G401 (cell line): ENCODE measurements at regions not wholly inside any gene's neighbourhood (a gene's known extent, or its start where the extent isn't known, plus 50 kb on each side); places are given as distances from the start of the nearest gene placed in this dataset.
A peak's percentile ranks its signal among the peaks of the same experiment; 100 is the strongest.
"Not testable (repeated sequence)": the region's sequence is repeated elsewhere in the genome, so short reads cannot be mapped to it uniquely, and the experiment has no call there.

Source experiments
- DNase-seq: peaks from one replicate; pipeline ENCODE4 v3.0.0-alpha.2; 2015; ENCODE audit warnings: low spot score
- in situ Hi-C: cut with HindIII; loops from 2 replicates; pipeline ENCODE4 v1.10.0; 2016; ENCODE audit warnings: low sequenced_read_pairs, mixed read lengths

DNA sequence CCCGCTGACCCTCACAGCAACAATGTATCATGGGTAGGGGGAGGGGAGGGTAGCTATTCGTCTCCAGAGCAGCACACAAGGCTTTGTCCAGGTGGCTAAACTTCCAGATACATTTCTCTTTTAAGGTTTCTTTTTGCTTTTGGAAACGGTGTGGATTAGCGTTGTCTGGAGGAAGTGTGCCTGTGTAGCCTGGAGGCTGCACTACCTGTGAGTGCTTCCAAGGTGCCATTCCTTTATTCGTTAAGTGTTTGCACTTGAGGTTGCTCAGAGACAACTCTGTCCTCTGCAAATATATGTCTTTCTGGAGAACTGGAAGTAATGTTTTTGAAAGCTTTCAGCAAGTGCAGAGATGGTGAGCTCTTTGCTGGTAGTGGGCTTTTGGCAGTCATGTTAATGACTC, 53.1 kb downstream of the HSFY1 start:
- DNase-seq, in situ Hi-C loops: not testable (repeated sequence)

DNA sequence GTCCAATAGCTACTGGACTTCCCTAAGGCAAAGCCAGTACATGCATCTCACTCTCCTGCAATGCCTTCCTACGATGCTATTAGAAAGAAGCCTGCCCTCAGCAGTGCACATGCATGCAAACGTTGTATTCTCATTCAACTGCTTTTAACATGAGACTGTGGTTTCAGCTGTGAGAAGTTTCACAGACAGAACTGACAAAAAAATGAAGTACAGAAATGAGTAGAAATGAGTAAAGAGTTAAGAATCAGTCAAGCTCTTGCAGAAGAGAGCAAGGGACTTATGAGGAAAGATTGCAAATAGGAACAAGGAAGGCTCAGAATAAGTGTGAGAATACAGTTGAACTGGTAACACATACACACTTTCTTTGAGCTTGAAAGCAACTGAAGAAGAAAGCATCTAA, 54.8 kb downstream of the HSFY1 start:
- in situ Hi-C loops, DNase-seq: not testable (repeated sequence)

DNA sequence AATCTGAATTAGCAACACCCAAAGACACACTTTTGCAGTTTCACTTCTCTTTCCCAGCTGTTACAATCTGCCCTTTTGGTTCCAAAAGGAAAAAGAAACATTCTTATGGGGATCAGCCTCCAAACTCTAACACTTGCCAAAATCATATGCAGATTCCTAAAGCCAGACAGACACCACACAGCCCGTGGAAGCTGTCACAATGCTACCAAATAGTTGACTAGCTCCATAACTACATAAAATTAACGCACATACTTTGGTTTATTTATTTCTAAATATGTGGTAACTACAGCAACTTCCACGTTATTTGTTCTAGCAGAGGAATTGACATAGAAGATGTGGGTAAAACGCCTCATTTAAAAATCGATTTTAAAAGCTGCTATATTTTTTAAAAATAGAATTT, 59.7 kb downstream of the HSFY1 start:
- DNase-seq, in situ Hi-C loops: not testable (repeated sequence)

DNA sequence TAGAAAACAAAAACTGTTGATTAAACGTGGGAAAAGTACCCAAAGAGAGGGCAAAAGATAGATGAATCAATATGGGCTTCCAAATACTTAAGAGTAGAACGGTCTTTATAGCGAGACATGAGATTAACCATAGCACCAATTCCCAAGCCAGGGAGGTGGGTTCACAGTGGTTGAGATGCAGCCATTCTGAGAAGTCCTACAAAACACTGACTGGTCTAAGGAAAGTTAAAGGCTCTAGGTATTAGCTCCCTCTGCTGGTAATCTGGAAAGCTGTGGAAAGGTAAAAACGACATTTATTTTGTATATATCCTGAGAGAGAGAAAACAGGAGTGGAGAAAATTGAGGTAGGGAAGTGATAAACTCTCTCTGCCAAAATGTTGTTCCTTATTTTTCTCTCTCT, 61.7 kb downstream of the HSFY1 start:
- DNase-seq, in situ Hi-C loops: not testable (repeated sequence)

DNA sequence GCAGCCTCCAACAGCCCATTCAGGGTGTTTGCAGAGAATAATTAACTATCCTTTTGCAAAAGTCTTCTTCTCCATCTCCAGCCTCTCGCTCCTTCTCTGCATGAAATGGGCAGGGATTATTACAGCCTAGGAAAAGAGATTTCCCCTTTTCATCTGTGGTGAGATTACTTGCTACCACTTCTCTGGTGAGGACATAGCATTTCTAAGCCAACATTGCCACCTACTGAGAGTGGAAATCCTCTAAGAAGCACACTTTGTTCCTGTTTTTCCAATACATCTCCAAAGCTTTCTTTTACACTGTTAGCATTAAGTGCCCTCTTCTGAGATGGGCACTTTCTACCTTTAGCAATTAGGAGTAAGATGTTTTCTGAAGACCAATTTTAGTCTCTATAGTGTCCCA, 69.3 kb downstream of the HSFY1 start:
- in situ Hi-C loops, DNase-seq: not testable (repeated sequence)

DNA sequence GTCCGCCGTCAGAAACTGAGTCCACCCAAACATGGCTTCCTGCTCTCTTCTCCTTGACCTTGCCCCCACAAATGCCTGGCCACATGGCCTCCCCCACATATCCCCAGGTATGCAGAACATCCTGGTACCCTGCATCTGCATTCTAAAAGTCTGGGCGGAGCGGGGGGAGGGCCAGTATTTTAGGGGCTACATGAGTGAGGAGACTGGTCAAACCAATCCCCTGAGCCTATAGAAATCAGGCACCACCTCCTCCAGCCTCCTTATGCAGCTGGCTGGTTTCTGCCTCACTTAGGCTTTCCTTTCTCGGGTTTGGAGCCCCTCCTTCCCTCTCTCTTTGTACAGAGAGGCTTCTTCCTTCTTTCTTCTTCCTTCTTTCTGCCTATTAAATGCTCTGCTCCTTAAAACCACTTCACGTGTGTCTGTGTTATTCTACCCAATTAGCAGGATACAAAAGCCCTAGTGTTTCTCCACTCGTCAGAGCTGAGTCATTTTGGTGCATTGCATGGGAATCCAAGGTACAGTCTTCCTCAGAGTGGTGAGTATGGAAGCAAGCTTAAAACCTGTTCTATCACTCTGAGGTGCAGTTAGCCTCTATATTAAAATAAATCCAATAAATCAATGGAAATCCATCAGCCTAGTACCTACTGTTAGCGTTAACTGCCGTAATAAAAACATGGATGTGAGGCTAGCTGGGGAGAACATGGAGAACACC, 83.4 kb downstream of the HSFY1 start:
- in situ Hi-C loops, DNase-seq: not testable (repeated sequence)

DNA sequence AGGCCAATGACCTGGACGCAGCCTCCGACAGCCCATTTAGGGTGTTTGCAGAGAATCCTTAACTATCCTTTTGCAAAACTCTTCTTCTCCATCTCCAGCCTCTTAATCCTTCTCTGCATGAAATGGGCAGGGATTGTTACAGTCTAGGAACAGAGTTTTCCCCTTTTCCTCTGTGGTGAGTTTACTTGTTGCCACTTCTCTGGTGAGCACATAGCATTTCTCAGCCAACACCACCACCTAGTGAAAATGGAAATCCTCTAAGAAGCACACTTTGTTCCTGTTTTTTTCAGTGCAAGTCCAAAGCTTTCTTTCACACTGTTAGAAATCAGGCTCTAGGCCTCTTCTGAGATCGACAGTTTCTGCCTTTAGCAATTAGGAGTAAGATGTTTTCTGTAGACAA, 84.1 kb downstream of the HSFY1 start:
- DNase-seq, in situ Hi-C loops: not testable (repeated sequence)

DNA sequence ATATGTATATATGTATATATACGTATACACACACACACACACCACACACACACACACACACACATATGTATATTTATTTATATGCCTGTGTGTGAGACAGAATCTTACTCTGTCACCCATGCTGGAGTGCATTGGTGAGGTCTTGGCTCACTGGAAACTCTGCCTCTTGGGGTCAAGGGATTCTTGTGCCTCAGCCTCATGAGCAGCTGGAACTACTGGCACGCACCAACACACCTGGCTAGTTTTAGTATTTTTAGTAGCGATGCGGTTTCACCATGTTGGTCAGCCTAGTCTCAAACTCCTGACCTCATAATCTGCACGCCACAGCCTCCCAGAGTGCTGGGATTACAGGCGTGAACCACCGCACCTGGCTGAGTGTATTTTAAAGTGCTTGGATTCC, 85.1 kb downstream of the HSFY1 start:
- DNase-seq, in situ Hi-C loops: not testable (repeated sequence)

DNA sequence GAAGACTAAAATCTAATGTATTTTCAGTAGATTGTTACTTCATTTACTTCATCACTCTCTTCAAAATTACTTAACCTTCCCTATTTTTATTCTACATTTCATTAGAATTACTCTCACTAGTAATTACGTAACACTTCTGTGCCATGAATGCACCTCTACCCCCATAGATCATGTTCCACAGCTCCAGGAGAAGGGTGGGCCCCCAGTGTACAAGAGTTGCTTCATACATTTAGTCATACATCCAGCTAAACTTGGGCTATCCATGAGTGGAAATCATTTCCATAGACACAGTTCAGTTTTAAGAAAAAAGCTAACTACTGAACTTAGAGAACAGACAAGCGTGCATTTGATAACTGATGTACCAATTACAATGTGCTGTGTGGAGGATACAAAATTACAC, 104.2 kb downstream of the HSFY1 start:
- DNase-seq, result no peak
- in situ Hi-C loops, result no loop called here

DNA sequence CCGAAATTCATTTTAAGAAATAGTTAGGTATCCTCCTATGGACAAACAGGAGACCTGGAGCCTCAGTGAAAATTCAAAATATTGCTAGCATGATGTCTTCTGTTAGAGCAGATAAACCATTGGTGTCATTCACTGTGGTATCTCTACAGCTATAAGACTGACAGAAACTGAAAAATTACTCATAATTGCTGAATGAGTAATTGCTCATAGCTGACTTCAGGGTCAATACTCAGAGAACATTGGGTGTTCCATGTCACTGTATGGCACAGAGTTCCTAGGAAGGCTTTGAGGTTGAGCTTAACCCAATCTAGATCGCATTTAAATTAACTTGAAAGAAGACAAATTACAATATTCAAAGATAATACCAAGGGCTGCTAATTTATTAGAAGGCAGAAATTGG, 109.0 kb downstream of the HSFY2 start:
- in situ Hi-C loops, result no loop called here
- no peak for DNase-seq

DNA sequence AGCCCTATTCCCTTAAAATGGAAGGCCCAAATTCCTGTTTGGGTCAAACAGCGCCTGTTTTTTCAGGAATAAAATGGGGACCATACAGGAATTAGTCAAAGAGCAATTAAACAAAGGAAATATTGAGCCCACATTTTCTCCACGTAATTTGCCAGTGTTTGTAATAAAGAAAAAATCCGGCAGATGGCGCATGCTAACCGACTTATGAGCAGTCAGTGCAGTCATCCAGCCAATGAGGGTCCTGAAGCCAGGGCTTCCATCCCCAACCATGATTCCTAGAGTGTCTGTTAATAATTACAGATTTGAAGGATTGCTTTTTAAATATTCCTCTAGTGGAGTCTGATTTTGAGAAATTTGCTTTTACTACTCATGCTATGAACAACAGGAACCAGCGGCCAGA, 103.7 kb downstream of the HSFY2 start:
- peak; percentile 21 for DNase-seq
- in situ Hi-C loops, result no loop called here

DNA sequence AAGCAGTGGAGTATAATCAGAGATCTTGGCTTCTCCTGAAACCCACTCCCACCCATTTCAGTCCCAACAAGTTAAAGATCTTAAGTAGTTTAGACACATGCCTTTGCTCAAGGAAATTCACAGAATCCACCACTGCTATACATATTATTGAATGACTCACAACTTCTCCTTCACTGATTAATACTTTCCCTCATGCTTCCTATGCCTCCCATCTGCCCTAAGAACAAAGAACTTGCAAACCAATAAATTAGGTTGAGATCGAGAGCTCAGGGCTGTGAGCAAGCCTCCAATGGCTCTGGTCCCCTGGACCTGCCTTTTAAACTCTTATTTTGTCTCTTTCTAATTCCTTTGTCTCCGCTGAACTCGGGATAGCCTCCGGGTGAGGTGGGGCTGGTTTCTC, 101.6 kb downstream of the HSFY2 start:
- DNase-seq, result no peak
- in situ Hi-C loops, result no loop called here

DNA sequence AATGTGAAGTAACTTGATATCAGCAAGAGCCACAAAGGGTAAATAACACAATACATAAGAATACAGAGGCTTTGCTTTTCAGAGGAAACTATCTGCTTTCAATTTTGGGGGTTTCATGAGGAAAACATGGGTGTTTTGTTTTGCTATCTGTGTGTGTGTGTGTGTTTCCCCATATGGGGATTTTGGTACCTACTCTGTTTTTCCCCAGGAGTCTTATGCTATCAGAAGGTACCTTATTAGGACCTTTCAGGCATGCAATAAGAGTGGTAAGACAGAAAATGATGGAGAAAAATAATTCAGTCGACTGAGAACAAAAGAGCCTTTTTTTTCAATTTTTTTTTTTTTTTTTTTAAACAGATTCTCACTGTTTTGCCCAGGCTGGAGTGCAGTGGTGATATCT, 87.5 kb downstream of the HSFY2 start:
- in situ Hi-C loops, DNase-seq: not testable (repeated sequence)

DNA sequence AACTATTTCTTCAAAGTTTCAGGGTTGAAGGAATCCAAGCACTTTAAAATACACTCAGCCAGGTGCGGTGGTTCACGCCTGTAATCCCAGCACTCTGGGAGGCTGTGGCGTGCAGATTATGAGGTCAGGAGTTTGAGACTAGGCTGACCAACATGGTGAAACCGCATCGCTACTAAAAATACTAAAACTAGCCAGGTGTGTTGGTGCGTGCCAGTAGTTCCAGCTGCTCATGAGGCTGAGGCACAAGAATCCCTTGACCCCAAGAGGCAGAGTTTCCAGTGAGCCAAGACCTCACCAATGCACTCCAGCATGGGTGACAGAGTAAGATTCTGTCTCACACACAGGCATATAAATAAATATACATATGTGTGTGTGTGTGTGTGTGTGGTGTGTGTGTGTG, 85.2 kb downstream of the HSFY2 start:
- in situ Hi-C loops, DNase-seq: not testable (repeated sequence)

DNA sequence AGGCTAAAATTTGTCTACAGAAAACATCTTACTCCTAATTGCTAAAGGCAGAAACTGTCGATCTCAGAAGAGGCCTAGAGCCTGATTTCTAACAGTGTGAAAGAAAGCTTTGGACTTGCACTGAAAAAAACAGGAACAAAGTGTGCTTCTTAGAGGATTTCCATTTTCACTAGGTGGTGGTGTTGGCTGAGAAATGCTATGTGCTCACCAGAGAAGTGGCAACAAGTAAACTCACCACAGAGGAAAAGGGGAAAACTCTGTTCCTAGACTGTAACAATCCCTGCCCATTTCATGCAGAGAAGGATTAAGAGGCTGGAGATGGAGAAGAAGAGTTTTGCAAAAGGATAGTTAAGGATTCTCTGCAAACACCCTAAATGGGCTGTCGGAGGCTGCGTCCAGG, 84.1 kb downstream of the HSFY2 start:
- DNase-seq, in situ Hi-C loops: not testable (repeated sequence)

DNA sequence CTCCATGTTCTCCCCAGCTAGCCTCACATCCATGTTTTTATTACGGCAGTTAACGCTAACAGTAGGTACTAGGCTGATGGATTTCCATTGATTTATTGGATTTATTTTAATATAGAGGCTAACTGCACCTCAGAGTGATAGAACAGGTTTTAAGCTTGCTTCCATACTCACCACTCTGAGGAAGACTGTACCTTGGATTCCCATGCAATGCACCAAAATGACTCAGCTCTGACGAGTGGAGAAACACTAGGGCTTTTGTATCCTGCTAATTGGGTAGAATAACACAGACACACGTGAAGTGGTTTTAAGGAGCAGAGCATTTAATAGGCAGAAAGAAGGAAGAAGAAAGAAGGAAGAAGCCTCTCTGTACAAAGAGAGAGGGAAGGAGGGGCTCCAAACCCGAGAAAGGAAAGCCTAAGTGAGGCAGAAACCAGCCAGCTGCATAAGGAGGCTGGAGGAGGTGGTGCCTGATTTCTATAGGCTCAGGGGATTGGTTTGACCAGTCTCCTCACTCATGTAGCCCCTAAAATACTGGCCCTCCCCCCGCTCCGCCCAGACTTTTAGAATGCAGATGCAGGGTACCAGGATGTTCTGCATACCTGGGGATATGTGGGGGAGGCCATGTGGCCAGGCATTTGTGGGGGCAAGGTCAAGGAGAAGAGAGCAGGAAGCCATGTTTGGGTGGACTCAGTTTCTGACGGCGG, 83.5 kb downstream of the HSFY2 start:
- in situ Hi-C loops, DNase-seq: not testable (repeated sequence)

DNA sequence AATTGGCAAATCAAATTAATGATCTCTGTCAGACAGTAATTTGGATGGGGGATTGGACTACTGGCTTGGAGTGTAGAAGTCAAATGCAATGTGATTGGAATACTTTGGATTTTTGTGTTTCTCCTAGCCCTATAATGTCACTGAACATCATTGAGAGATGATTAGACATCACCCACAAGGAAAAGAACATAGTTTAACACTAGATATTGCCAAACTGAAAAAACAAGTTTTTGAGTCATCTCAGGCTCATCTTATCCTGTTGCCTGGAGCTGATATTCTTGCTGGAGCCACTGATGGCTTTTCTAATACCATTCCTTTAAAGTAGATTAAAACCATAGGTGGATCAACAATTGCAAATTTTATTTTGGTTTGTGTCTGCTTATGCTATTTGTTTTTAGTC, 76.7 kb downstream of the HSFY2 start:
- DNase-seq, in situ Hi-C loops: not testable (repeated sequence)

DNA sequence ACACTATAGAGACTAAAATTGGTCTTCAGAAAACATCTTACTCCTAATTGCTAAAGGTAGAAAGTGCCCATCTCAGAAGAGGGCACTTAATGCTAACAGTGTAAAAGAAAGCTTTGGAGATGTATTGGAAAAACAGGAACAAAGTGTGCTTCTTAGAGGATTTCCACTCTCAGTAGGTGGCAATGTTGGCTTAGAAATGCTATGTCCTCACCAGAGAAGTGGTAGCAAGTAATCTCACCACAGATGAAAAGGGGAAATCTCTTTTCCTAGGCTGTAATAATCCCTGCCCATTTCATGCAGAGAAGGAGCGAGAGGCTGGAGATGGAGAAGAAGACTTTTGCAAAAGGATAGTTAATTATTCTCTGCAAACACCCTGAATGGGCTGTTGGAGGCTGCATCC, 69.3 kb downstream of the HSFY2 start:
- in situ Hi-C loops, result not testable (repeated sequence)

DNA sequence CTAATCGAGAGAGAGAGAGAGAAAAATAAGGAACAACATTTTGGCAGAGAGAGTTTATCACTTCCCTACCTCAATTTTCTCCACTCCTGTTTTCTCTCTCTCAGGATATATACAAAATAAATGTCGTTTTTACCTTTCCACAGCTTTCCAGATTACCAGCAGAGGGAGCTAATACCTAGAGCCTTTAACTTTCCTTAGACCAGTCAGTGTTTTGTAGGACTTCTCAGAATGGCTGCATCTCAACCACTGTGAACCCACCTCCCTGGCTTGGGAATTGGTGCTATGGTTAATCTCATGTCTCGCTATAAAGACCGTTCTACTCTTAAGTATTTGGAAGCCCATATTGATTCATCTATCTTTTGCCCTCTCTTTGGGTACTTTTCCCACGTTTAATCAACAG, 61.8 kb downstream of the HSFY2 start:
- DNase-seq, in situ Hi-C loops: not testable (repeated sequence)

More for the DNA sequence above, 69.3 kb downstream of the HSFY2 start:
- DNase-seq, result not testable (repeated sequence)

DNA sequence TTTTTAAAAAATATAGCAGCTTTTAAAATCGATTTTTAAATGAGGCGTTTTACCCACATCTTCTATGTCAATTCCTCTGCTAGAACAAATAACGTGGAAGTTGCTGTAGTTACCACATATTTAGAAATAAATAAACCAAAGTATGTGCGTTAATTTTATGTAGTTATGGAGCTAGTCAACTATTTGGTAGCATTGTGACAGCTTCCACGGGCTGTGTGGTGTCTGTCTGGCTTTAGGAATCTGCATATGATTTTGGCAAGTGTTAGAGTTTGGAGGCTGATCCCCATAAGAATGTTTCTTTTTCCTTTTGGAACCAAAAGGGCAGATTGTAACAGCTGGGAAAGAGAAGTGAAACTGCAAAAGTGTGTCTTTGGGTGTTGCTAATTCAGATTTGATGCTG, 59.8 kb downstream of the HSFY2 start:
- DNase-seq, in situ Hi-C loops: not testable (repeated sequence)

DNA sequence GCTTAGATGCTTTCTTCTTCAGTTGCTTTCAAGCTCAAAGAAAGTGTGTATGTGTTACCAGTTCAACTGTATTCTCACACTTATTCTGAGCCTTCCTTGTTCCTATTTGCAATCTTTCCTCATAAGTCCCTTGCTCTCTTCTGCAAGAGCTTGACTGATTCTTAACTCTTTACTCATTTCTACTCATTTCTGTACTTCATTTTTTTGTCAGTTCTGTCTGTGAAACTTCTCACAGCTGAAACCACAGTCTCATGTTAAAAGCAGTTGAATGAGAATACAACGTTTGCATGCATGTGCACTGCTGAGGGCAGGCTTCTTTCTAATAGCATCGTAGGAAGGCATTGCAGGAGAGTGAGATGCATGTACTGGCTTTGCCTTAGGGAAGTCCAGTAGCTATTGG, 54.8 kb downstream of the HSFY2 start:
- DNase-seq, in situ Hi-C loops: not testable (repeated sequence)
